ENCODE measurements at regions not wholly inside any gene's neighbourhood (a gene's known extent, or its start where the extent isn't known, plus 50 kb on each side); places are given as distances from the start of the nearest gene placed in this dataset.

GRCh38 chr7:156080596-156080995, 268.3 kb upstream of the SHH start:
- Mint-ChIP-seq H3K27ac (no peak overlapping the region), H3K36me3 (ENCODE audit: low read depth) (no peaks in the 10 kb centered on the region), H3K9me3 (no peaks in the 10 kb centered on the region), H3K4me3 (no peak overlapping the region), H3K4me1 (ENCODE audit: low read depth) (no peaks in the 10 kb centered on the region), H3K27me3 (ENCODE audit: low read depth) (no peaks in the 10 kb centered on the region)
- no peak for DNase-seq
- CTCF ChIA-PET, result no interaction called here
- intact Hi-C loops (cut with micrococcal nuclease), result no loop called here

GRCh38 chr7:156080046-156080445, 267.8 kb upstream of the SHH start:
- intact Hi-C loops (cut with micrococcal nuclease), result no loop called here
- CTCF ChIA-PET, result no interaction called here
- no peak overlapping the region for H3K4me3 Mint-ChIP-seq
- H3K36me3 Mint-ChIP-seq (ENCODE audit: low read depth), result no peaks in the 10 kb centered on the region
- no peak overlapping the region for H3K27ac Mint-ChIP-seq
- no peaks in the 10 kb centered on the region for H3K9me3 Mint-ChIP-seq
- no peak for DNase-seq
- H3K4me1 Mint-ChIP-seq (ENCODE audit: low read depth), result no peaks in the 10 kb centered on the region
- H3K27me3 Mint-ChIP-seq (ENCODE audit: low read depth), result no peaks in the 10 kb centered on the region

DNA sequence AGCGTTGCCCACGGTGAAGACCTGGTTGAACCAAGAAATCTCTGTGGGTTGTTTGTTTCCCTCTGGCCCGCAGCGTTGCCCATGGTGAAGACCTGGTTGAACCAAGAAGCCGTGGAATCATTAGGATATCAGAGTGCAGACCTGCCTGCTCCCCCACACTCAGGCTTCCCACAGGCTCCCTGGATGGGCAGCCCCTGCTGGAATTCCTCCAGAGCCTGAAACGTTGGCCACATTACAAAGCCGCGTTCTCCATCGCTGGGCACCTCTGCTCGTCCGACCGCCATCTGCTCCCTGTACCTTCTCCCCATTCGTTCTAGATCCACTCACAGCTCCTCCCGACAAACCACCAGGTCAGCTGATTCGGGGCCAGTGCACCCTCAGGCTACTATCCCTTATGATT, 266.9 kb upstream of the SHH start:
- no peak for DNase-seq
- CTCF ChIA-PET, result no interaction called here
- Mint-ChIP-seq H3K4me1 (ENCODE audit: low read depth) (no peaks in the 10 kb centered on the region), H3K27ac (no peak overlapping the region), H3K9me3 (no peaks in the 10 kb centered on the region), H3K4me3 (no peak overlapping the region), H3K36me3 (ENCODE audit: low read depth) (no peaks in the 10 kb centered on the region), H3K27me3 (ENCODE audit: low read depth) (no peaks in the 10 kb centered on the region)
- intact Hi-C loops (cut with micrococcal nuclease), result no loop called here

DNA sequence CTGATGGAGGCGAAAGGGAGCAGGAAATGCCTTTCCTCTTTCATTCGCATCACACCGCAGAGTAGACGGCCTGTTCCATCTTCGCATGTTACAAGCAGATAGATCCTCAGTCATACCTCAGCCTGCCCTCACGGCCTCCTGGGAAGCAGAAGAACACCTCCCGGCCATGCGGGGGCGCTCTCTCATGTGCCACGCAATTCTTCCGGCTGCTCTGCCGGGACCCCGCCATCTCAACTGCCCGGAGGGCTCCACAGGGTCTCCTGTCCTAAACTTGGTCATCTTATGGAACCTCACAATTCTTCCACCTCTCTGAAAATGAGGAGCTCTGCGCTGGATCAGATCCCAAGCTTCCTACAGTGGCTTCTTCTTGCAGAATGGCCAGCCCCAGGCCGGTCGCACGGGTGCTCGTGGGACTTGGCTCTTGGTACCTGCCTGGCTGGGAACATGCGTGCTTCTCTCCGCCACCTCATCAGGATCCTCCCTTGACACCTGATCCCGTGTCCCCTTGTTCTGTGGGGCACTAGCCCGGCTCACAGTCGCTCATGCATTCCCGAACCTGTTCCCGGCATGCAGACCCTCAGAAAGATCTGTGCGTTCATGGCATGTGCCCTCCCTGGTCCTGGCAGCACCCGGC, 262.8 kb upstream of the SHH start:
- intact Hi-C loops (cut with micrococcal nuclease), result no loop called here
- Mint-ChIP-seq H3K9me3 (no peaks in the 10 kb centered on the region), H3K27me3 (ENCODE audit: low read depth) (no peaks in the 10 kb centered on the region), H3K4me1 (ENCODE audit: low read depth) (no peaks in the 10 kb centered on the region), H3K36me3 (ENCODE audit: low read depth) (no peaks in the 10 kb centered on the region), H3K27ac (no peak overlapping the region), H3K4me3 (no peak overlapping the region)
- CTCF ChIA-PET, result interaction anchor here (0.6 kb wide), 1 partner anchor 829 kb away, joined by 4 read pairs; no protein-coding TSS in a partner anchor
- no peak for DNase-seq

DNA sequence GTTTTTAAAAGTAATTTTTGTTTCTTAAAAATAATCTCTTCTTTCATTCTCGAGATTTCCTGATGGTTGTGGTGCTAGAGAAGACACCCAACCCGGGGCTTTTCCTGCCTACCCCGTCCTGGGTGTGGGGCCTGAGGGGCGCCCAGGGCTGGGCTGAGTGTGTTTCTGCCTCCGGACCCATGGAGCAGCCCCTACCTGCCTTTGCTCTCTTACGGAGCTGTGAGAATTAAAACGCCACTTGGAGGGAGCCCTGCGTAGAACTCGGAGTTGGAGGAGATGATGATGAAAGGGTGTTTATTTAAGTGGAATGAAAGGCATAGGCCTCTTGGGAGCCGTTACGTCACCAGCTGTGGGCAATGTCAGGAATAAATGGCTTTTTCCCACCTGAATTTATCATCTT, 261.8 kb upstream of the SHH start:
- intact Hi-C loops (cut with micrococcal nuclease), result no loop called here
- H3K4me1 Mint-ChIP-seq (ENCODE audit: low read depth), result no peaks in the 10 kb centered on the region
- CTCF ChIA-PET, result interaction anchor here (0.6 kb wide), 1 partner anchor 59 kb away, joined by 4 read pairs; no protein-coding TSS in a partner anchor
- no peak for DNase-seq
- H3K27ac Mint-ChIP-seq, result no peak overlapping the region
- H3K4me3 Mint-ChIP-seq, result no peak overlapping the region
- no peaks in the 10 kb centered on the region for H3K27me3 Mint-ChIP-seq (ENCODE audit: low read depth)
- H3K9me3 Mint-ChIP-seq, result no peaks in the 10 kb centered on the region
- no peaks in the 10 kb centered on the region for H3K36me3 Mint-ChIP-seq (ENCODE audit: low read depth)

GRCh38 chr7:156073366-156074052, 261.2 kb upstream of the SHH start:
- no peaks in the 10 kb centered on the region for H3K4me1 Mint-ChIP-seq (ENCODE audit: low read depth)
- H3K36me3 Mint-ChIP-seq (ENCODE audit: low read depth), result no peaks in the 10 kb centered on the region
- intact Hi-C loops (cut with micrococcal nuclease), result no loop called here
- CTCF ChIA-PET, result no interaction called here
- DNase-seq, result no peak
- no peak overlapping the region for H3K4me3 Mint-ChIP-seq
- H3K9me3 Mint-ChIP-seq, result no peaks in the 10 kb centered on the region
- H3K27me3 Mint-ChIP-seq (ENCODE audit: low read depth), result no peaks in the 10 kb centered on the region
- no peak overlapping the region for H3K27ac Mint-ChIP-seq

GRCh38 chr7:156071612-156072011, 259.3 kb upstream of the SHH start:
- Mint-ChIP-seq H3K27ac (no peak overlapping the region), H3K27me3 (ENCODE audit: low read depth) (no peaks in the 10 kb centered on the region), H3K9me3 (no peaks in the 10 kb centered on the region), H3K4me1 (ENCODE audit: low read depth) (no peaks in the 10 kb centered on the region), H3K36me3 (ENCODE audit: low read depth) (no peaks in the 10 kb centered on the region), H3K4me3 (no peak overlapping the region)
- intact Hi-C loops (cut with micrococcal nuclease), result no loop called here
- no peak for DNase-seq
- CTCF ChIA-PET, result no interaction called here

GRCh38 chr7:156069891-156070290, 257.6 kb upstream of the SHH start:
- Mint-ChIP-seq H3K4me1 (ENCODE audit: low read depth) (peaks cover under 1% of the 10 kb centered on the region), H3K4me3 (no peak overlapping the region), H3K9me3 (no peaks in the 10 kb centered on the region), H3K36me3 (ENCODE audit: low read depth) (no peaks in the 10 kb centered on the region), H3K27me3 (ENCODE audit: low read depth) (peaks cover under 1% of the 10 kb centered on the region), H3K27ac (no peak overlapping the region)
- CTCF ChIA-PET, result interaction anchor here (0.7 kb wide), 1 partner anchor 704 kb away, joined by 3 read pairs; no protein-coding TSS in a partner anchor
- intact Hi-C loops (cut with micrococcal nuclease), result no loop called here
- DNase-seq, result no peak

GRCh38 chr7:156067156-156067555, 254.9 kb upstream of the SHH start:
- Mint-ChIP-seq H3K27me3 (ENCODE audit: low read depth) (peaks cover 2% of the 10 kb centered on the region), H3K4me3 (no peak overlapping the region), H3K4me1 (ENCODE audit: low read depth) (peaks cover 3% of the 10 kb centered on the region), H3K36me3 (ENCODE audit: low read depth) (no peaks in the 10 kb centered on the region), H3K9me3 (no peaks in the 10 kb centered on the region), H3K27ac (no peak overlapping the region)
- no peak for DNase-seq
- intact Hi-C loops (cut with micrococcal nuclease), result no loop called here
- CTCF ChIA-PET, result no interaction called here

DNA sequence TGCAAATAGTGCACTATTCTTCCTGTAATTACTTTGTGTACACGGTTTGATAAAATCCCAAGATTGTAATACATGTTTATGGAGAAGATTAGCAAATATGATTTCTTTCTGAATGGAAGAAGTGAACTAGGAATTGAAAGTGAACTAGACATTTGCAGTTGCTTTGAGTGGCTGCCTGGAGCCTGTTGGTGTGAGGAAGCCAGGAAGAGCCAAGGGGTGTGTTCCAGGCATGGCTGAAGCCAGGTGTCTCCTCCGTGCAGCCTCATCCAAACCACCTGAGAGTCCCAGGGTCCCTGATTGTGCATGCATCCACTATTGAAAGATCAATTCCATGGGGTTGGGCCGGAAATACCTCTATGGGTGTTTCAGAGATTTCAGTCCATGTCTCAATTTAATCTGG, 253.1 kb upstream of the SHH start:
- intact Hi-C loops (cut with micrococcal nuclease), result no loop called here
- Mint-ChIP-seq H3K36me3 (ENCODE audit: low read depth) (no peaks in the 10 kb centered on the region), H3K4me3 (no peak overlapping the region), H3K4me1 (ENCODE audit: low read depth) (peaks cover 3% of the 10 kb centered on the region), H3K9me3 (peaks cover 7% of the 10 kb centered on the region), H3K27ac (no peak overlapping the region), H3K27me3 (ENCODE audit: low read depth) (peaks cover 2% of the 10 kb centered on the region)
- CTCF ChIA-PET, result no interaction called here
- DNase-seq, result no peak

DNA sequence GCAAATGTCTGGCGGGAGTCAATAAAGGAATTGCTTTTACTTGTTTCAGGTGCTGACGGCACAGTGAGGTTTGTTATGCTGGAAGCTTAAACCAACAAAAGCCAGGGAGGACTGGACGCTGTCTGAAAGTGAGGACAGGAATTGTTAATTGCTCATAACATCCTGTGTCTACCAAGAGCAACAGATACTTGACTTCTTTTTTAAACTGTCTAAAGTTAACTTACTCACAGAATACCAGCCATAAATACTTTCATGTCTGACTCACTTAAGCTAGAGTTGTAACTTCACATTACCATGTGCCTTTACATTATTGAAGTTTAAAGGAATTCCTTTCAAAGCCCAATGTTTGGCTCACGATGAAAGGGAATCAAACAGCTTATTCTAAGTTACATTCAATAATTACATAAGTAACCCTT, 252.7 kb upstream of the SHH start:
- no peak overlapping the region for H3K4me3 Mint-ChIP-seq
- peaks cover 2% of the 10 kb centered on the region for H3K27me3 Mint-ChIP-seq (ENCODE audit: low read depth)
- no peaks in the 10 kb centered on the region for H3K36me3 Mint-ChIP-seq (ENCODE audit: low read depth)
- no peak overlapping the region for H3K27ac Mint-ChIP-seq
- H3K9me3 Mint-ChIP-seq, result peaks cover 7% of the 10 kb centered on the region
- peaks cover 3% of the 10 kb centered on the region for H3K4me1 Mint-ChIP-seq (ENCODE audit: low read depth)
- CTCF ChIA-PET, result no interaction called here
- DNase-seq, result no peak
- intact Hi-C loops (cut with micrococcal nuclease), result no loop called here

GRCh38 chr7:156063241-156063810, 251.1 kb upstream of the SHH start:
- Mint-ChIP-seq H3K4me3 (no peak overlapping the region), H3K9me3 (peaks cover 7% of the 10 kb centered on the region), H3K36me3 (ENCODE audit: low read depth) (no peaks in the 10 kb centered on the region), H3K27me3 (ENCODE audit: low read depth) (peaks cover 4% of the 10 kb centered on the region), H3K27ac (no peak overlapping the region), H3K4me1 (ENCODE audit: low read depth) (peaks cover 3% of the 10 kb centered on the region)
- intact Hi-C loops (cut with micrococcal nuclease), result no loop called here
- CTCF ChIA-PET, result no interaction called here
- no peak for DNase-seq

DNA sequence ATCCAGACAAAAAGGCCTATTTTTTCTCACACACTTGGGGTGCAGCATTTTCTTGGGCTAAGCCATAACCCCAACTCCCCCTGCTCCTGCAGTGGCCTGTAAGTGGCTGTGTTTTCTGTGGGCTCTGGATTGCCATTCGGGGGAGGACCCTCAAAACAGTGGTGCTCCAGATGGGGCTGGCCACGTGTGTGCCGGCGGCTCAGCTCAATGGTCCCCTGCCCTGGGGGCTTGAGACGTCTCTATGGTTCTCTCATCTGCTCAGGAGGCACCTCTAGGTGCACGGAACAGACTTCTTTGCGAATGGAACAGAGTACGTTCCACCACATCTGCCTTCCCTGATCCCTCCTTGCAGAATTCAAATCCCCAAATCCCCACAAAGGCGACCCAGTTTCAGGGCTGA, 250.0 kb upstream of the SHH start:
- CTCF ChIA-PET, result interaction anchor here (0.6 kb wide), 1 partner anchor 220 kb away, joined by 5 read pairs; no protein-coding TSS in a partner anchor
- Mint-ChIP-seq H3K27ac (no peak overlapping the region), H3K27me3 (ENCODE audit: low read depth) (peaks cover 4% of the 10 kb centered on the region), H3K36me3 (ENCODE audit: low read depth) (no peaks in the 10 kb centered on the region), H3K9me3 (peaks cover 7% of the 10 kb centered on the region), H3K4me3 (no peak overlapping the region), H3K4me1 (ENCODE audit: low read depth) (peaks cover 3% of the 10 kb centered on the region)
- DNase-seq, result no peak
- intact Hi-C loops (cut with micrococcal nuclease), result no loop called here

Measured in activated naive CD4-positive, alpha-beta T cell treated with anti-CD3 and anti-CD28 coated beads for 36 hours (primary cell).